ENCODE measurements at regions not wholly inside any gene's neighbourhood (a gene's known extent, or its start where the extent isn't known, plus 50 kb on each side); places are given as distances from the start of the nearest gene placed in this dataset.
"Not testable (repeated sequence)": the region's sequence is repeated elsewhere in the genome, so short reads cannot be mapped to it uniquely, and the experiment has no call there.

DNA sequence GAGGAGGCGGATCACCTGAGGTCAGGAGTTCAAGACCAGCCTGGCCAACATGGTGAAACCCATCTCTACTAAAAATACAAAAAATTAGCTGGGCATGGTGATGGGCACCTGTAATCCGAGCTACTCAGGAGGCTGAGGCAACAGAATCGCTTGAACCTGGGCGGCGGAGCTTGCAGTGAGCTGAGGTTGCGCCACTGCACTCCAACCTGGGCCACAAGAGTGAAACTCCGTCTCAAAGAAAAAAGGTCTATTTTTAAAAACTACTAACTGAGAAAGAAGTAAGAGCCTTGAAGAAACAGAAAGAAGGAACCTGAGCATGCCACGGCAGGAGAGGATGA is 95.7 kb upstream of the DLG1 start:
- TF ChIP-seq, protein P1, sequence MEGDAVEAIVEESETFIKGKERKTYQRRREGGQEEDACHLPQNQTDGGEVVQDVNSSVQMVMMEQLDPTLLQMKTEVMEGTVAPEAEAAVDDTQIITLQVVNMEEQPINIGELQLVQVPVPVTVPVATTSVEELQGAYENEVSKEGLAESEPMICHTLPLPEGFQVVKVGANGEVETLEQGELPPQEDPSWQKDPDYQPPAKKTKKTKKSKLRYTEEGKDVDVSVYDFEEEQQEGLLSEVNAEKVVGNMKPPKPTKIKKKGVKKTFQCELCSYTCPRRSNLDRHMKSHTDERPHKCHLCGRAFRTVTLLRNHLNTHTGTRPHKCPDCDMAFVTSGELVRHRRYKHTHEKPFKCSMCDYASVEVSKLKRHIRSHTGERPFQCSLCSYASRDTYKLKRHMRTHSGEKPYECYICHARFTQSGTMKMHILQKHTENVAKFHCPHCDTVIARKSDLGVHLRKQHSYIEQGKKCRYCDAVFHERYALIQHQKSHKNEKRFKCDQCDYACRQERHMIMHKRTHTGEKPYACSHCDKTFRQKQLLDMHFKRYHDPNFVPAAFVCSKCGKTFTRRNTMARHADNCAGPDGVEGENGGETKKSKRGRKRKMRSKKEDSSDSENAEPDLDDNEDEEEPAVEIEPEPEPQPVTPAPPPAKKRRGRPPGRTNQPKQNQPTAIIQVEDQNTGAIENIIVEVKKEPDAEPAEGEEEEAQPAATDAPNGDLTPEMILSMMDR (IDR thresholded peaks at IDR 0.05): not testable (repeated sequence)
- not testable (repeated sequence) for TF ChIP-seq POLR2A, EP300 (IDR thresholded peaks at IDR 0.05)
